Adrenal gland (tissue), 9 donors: ENCODE measurements at regions not wholly inside any gene's neighbourhood (a gene's known extent, or its start where the extent isn't known, plus 50 kb on each side); places are given as distances from the start of the nearest gene placed in this dataset.

ENCODE experiments used
- DNase-seq, 7 donors: peaks; one replicate each; pipeline ENCODE4 v3.0.0-alpha.2; 2019 to 2020
- H3K27ac ChIP-seq, 5 donors: fragments of 200-600 bp; sonication (generic) in 4 of 5; 1 replicate in 3 of 5; 2 replicates in 2 of 5; pipeline versions ENCODE4 v1.5.1 to v1.8.0; 2016 to 2020; ENCODE audit warnings: mild to moderate bottlenecking in 1 of 5
- H3K27me3 ChIP-seq: fragments of 200-600 bp; 2 replicates; pipeline ENCODE4 v1.8.0; 2021
- H3K36me3 ChIP-seq, 2 donors: fragments of 200-600 bp; replicated peaks in 1 of 2; 1 replicate in 1 of 2; 2 replicates in 1 of 2; pipeline versions ENCODE4 v1.5.1 to v1.8.0; 2018 to 2022
- H3K4me1 ChIP-seq, 2 donors: fragments of 200-600 bp; replicated peaks in 1 of 2; 1 replicate in 1 of 2; 2 replicates in 1 of 2; pipeline versions ENCODE4 v1.5.1 to v1.8.0; 2018 to 2021
- H3K4me3 ChIP-seq, 4 donors: fragments of 200-600 bp; sonication (generic) in 3 of 4; one replicate each; pipeline ENCODE4 v1.5.1; 2016 to 2018
- H3K9me3 ChIP-seq, 3 donors: fragments of 200-600 bp; sonication (generic) in 1 of 3; replicated peaks in 1 of 3; 1 replicate in 2 of 3; 2 replicates in 1 of 3; pipeline versions ENCODE4 v1.5.1 to v1.8.0; 2016 to 2021
- CTCF ChIP-seq, 6 experiments: fragments of 450-650 bp in 4 of 6; fragments of 200-600 bp in 2 of 6; sonication (generic) in 1 of 6; IDR thresholded peaks; 1 replicate in 5 of 6; 2 replicates in 1 of 6; pipeline versions ENCODE4 v1.5.1 to v1.8.0; 2016 to 2021; ENCODE audit warnings: antibody characterized with exemption in 6 of 6, mild to moderate bottlenecking in 2 of 6, moderate library complexity in 1 of 6
- POLR2A ChIP-seq, 2 donors: fragments of 450-650 bp; IDR thresholded peaks; one replicate each; pipeline ENCODE4 v1.6.1; 2017; ENCODE audit warnings: antibody characterized with exemption in 2 of 2, mild to moderate bottlenecking in 2 of 2, moderate library complexity in 1 of 2
- WGBS, 4 donors: extraction: QIAGEN DNeasy Blood & Tissue Kit in 2 of 4; methylation state at CpG; one replicate each; pipeline versions ENCODE4 v1.1.5 to v1.1.7; 2013 to 2017; 5-methylcytosine and 5-hydroxymethylcytosine counted together
- intact Hi-C, 2 donors: fragments of 100-400 bp; cut with DNase I; formaldehyde crosslinking; loops; one replicate each; pipeline versions ENCODE4 v1.14.1 to v1.15.0; 2022 to 2023
- donor health status: healthy with polysubstance abuse.
- donor health status: Bipolar disorder and iron deficiency.
- donor health status: DM: yes; HTN: yes; CAD: no.
- donor health status: DM: no; HTN: no; CAD: no.
- donor health status: DM: no; HTN: no; CAD: no.

GRCh38 chr6:135692426-135692825 is 159.1 kb upstream of the PDE7B start:
- Histone ChIP-seq H3K27ac (no peak overlapping the region), H3K4me1 (no peaks in the 10 kb centered on the region)

GRCh38 chr6:135693811-135694370 is 157.6 kb upstream of the PDE7B start:
- Histone ChIP-seq H3K36me3 (no peaks in the 10 kb centered on the region), H3K9me3 (no peaks in the 10 kb centered on the region), H3K4me3 (no peak overlapping the region), H3K4me1 (no peaks in the 10 kb centered on the region), H3K27ac (no peak overlapping the region), H3K27me3 (no peaks in the 10 kb centered on the region)
- intact Hi-C loops: no loop called here
- WGBS, 4 donors: 84 to 87% (median 86%) methylated on average over 7 of the region's 7 CpGs
- no peak for DNase-seq
- no peak for TF ChIP-seq CTCF (IDR thresholded peaks at IDR 0.05)
- TF ChIP-seq POLR2A (IDR thresholded peaks at IDR 0.05): no peak

More at GRCh38 chr6:135692426-135692825, 159.1 kb upstream of the PDE7B start:
- DNase-seq: no peak
- Histone ChIP-seq H3K9me3 (no peaks in the 10 kb centered on the region), H3K4me3 (no peak overlapping the region), H3K27me3 (no peaks in the 10 kb centered on the region), H3K36me3 (no peaks in the 10 kb centered on the region)
- WGBS, 4 donors: 83 to 97% (median 88%) methylated on average over 2 of the region's 2 CpGs
- intact Hi-C loops: no loop called here
- TF ChIP-seq CTCF (IDR thresholded peaks at IDR 0.05): no peak
- TF ChIP-seq POLR2A (IDR thresholded peaks at IDR 0.05): no peak

GRCh38 chr6:135699705-135700104 is 151.8 kb upstream of the PDE7B start:
- H3K4me3 ChIP-seq: no peak overlapping the region
- intact Hi-C loops: no loop called here
- H3K9me3 ChIP-seq: no peaks in the 10 kb centered on the region
- no peaks in the 10 kb centered on the region for H3K4me1 ChIP-seq
- H3K27me3 ChIP-seq: no peaks in the 10 kb centered on the region
- no peak for DNase-seq
- H3K27ac ChIP-seq: no peak overlapping the region
- 87 to 94% (median 91%) methylated on average over 3 of the region's 3 CpGs for WGBS, 4 donors
- H3K36me3 ChIP-seq: no peaks in the 10 kb centered on the region
- TF ChIP-seq CTCF (IDR thresholded peaks at IDR 0.05): no peak
- TF ChIP-seq POLR2A (IDR thresholded peaks at IDR 0.05): no peak

- H3K9me3 ChIP-seq: no peaks in the 10 kb centered on the region
- 72 to 82% (median 77%) methylated on average over 3 of the region's 3 CpGs for WGBS, 4 donors
- no peaks in the 10 kb centered on the region for H3K27me3 ChIP-seq
- intact Hi-C loops: no loop called here
- H3K4me3 ChIP-seq: no peak overlapping the region
- H3K27ac ChIP-seq: no peak overlapping the region
- no peaks in the 10 kb centered on the region for H3K36me3 ChIP-seq
- TF ChIP-seq CTCF (IDR thresholded peaks at IDR 0.05) (no peak), POLR2A (IDR thresholded peaks at IDR 0.05) (no peak)
- no peaks in the 10 kb centered on the region for H3K4me1 ChIP-seq
- DNase-seq: no peak
Observed at GRCh38 chr6:135701426-135701825, 150.1 kb upstream of the PDE7B start.
